Osteoblast (primary cell): ENCODE measurements at regions not wholly inside any gene's neighbourhood (a gene's known extent, or its start where the extent isn't known, plus 50 kb on each side); places are given as distances from the start of the nearest gene placed in this dataset.

Experiments
- DNase-seq: peaks from one replicate; pipeline ENCODE4 v3.0.0; 2011; ENCODE audit warnings: low spot score, mixed read lengths; ENCODE audit not compliant: insufficient read length; ENCODE audit errors: missing footprints
- H2AFZ ChIP-seq: 2 replicates; pipeline ENCODE4 v1.6.0; 2011; ENCODE audit warnings: mild to moderate bottlenecking, low read length
- H3K27ac ChIP-seq: 2 replicates; pipeline ENCODE4 v1.5.1; 2011; ENCODE audit warnings: mild to moderate bottlenecking, low read depth, low read length, moderate library complexity
- H3K27me3 ChIP-seq: 2 replicates; pipeline ENCODE4 v1.6.0; 2012; ENCODE audit warnings: mild to moderate bottlenecking, control low read depth, inconsistent platforms, low read length, moderate library complexity; ENCODE audit not compliant: insufficient read depth
- H3K36me3 ChIP-seq: 2 replicates; pipeline ENCODE4 v1.5.1; 2011; ENCODE audit warnings: mild to moderate bottlenecking, low read length, control low read depth, moderate library complexity; ENCODE audit not compliant: insufficient read depth
- H3K4me1 ChIP-seq: 2 replicates; pipeline ENCODE4 v1.5.1; 2011; ENCODE audit warnings: mild to moderate bottlenecking, low read length, control low read depth, moderate library complexity; ENCODE audit not compliant: insufficient read depth
- H3K4me2 ChIP-seq: 2 replicates; pipeline ENCODE4 v1.6.0; 2011; ENCODE audit warnings: mild to moderate bottlenecking, low read length; ENCODE audit not compliant: insufficient read depth
- H3K4me3 ChIP-seq: fragments of 200-600 bp; sonication (generic); 3 replicates; pipeline ENCODE4 v1.5.1; 2012; ENCODE audit warnings: mild to moderate bottlenecking, low read length, inconsistent platforms; ENCODE audit not compliant: insufficient read depth
- H3K79me2 ChIP-seq: 2 replicates; pipeline ENCODE4 v1.6.0; 2012; ENCODE audit warnings: mild to moderate bottlenecking, low read length, control low read depth, inconsistent platforms; ENCODE audit not compliant: insufficient read depth
- H3K9me3 ChIP-seq: 2 replicates; pipeline ENCODE4 v1.5.1; 2011; ENCODE audit warnings: low read depth, low read length, control low read depth
- H4K20me1 ChIP-seq: 2 replicates; pipeline ENCODE4 v1.6.0; 2012; ENCODE audit warnings: mild to moderate bottlenecking, low read length, control low read depth; ENCODE audit not compliant: insufficient read depth
- TF ChIP-seq, protein P1 (sequence below): IDR thresholded peaks from 2 replicates; pipeline ENCODE4 v1.5.1; 2011; ENCODE audit warnings: mild to moderate bottlenecking, low read depth, low read length, moderate library complexity; ENCODE audit errors: extremely low read depth

DNA sequence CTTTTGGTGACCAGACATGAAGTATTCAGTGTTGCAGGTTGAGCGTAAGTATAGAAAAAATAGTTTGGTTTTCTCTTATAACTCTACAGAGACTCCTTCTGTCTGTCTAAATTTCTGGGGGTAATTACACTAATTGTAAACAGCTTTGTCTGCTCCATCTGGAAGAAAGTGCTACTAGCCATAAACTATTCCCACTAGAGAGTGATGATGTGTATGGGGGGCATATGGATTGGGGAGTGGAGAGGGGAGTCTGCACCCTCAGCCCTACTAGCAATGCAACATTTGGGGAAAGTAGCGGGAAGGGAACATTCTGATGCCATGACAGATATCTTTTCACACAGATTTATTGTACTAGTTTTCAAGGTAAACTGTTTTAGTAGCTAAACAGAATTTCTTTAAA is 549.7 kb downstream of the TRIML1 start:
- Histone ChIP-seq H3K9me3 (no peaks in the 10 kb centered on the region), H3K36me3 (no peaks in the 10 kb centered on the region), H3K27ac (no peak overlapping the region), H3K4me3 (no peak overlapping the region), H3K27me3 (no peaks in the 10 kb centered on the region), H3K79me2 (no peaks in the 10 kb centered on the region), H2AFZ (no peak overlapping the region), H4K20me1 (no peaks in the 10 kb centered on the region), H3K4me2 (no peak overlapping the region), H3K4me1 (no peaks in the 10 kb centered on the region)
- no peak for DNase-seq
- TF ChIP-seq, protein P1, sequence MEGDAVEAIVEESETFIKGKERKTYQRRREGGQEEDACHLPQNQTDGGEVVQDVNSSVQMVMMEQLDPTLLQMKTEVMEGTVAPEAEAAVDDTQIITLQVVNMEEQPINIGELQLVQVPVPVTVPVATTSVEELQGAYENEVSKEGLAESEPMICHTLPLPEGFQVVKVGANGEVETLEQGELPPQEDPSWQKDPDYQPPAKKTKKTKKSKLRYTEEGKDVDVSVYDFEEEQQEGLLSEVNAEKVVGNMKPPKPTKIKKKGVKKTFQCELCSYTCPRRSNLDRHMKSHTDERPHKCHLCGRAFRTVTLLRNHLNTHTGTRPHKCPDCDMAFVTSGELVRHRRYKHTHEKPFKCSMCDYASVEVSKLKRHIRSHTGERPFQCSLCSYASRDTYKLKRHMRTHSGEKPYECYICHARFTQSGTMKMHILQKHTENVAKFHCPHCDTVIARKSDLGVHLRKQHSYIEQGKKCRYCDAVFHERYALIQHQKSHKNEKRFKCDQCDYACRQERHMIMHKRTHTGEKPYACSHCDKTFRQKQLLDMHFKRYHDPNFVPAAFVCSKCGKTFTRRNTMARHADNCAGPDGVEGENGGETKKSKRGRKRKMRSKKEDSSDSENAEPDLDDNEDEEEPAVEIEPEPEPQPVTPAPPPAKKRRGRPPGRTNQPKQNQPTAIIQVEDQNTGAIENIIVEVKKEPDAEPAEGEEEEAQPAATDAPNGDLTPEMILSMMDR, result no peak

DNA sequence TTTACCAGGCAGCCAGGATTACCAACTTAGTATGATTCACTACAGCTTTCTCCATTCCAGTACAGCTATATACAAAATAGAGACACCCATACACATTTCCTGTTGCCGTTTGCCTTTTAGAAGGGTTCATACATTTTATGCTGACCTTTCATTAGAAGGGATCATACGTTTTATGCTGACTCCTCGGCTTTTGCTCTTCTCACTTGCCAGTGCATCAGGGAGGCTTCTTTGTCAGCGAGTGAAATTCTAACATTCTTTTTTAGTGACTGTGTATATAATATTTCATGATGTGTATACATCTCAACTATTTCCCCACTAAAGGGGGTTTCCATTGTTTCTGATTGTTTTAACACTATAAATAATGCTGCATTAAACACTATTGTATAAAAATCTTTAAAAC is 552.6 kb downstream of the TRIML1 start:
- no peak for DNase-seq
- Histone ChIP-seq H3K27ac (no peak overlapping the region), H3K27me3 (no peaks in the 10 kb centered on the region), H3K79me2 (no peaks in the 10 kb centered on the region), H3K4me2 (peak overlapping the region; percentile 6), H3K9me3 (no peaks in the 10 kb centered on the region), H3K36me3 (no peaks in the 10 kb centered on the region), H2AFZ (peak overlapping the region; percentile 38), H4K20me1 (no peaks in the 10 kb centered on the region), H3K4me1 (no peaks in the 10 kb centered on the region), H3K4me3 (no peak overlapping the region)
- TF ChIP-seq, protein P1, result no peak

DNA sequence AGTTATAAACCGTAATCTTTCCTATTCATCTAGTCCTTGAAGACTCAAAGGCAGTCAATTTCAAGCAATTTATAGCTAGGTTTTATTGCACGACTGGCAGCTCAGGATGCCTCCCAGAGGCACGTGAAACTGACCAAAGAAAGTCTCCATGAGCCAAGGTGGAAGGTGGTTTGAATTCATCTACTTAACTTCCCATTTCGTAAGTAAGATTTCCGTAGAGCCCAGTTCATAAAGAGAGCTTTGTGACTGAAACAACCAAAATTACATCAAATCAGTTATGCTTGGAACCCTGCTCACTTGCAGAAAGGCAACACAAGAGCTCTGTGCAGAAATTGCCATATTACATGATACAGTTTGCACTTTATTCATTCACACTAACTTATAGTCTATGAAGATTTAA is 556.0 kb downstream of the TRIML1 start:
- TF ChIP-seq, protein P1, result no peak
- H3K4me2 ChIP-seq, result no peak overlapping the region
- H3K27me3 ChIP-seq, result no peaks in the 10 kb centered on the region
- H4K20me1 ChIP-seq, result no peaks in the 10 kb centered on the region
- H3K4me1 ChIP-seq, result no peaks in the 10 kb centered on the region
- no peaks in the 10 kb centered on the region for H3K36me3 ChIP-seq
- no peaks in the 10 kb centered on the region for H3K9me3 ChIP-seq
- H3K4me3 ChIP-seq, result no peak overlapping the region
- no peak overlapping the region for H3K27ac ChIP-seq
- no peak overlapping the region for H2AFZ ChIP-seq
- no peak for DNase-seq
- no peaks in the 10 kb centered on the region for H3K79me2 ChIP-seq

GRCh38 chr4:188697243-188697642 is 558.0 kb downstream of the TRIML1 start:
- H2AFZ ChIP-seq, result no peak overlapping the region
- H4K20me1 ChIP-seq, result no peaks in the 10 kb centered on the region
- no peaks in the 10 kb centered on the region for H3K9me3 ChIP-seq
- no peaks in the 10 kb centered on the region for H3K36me3 ChIP-seq
- no peak for DNase-seq
- TF ChIP-seq, protein P1, result no peak
- H3K27ac ChIP-seq, result no peak overlapping the region
- no peaks in the 10 kb centered on the region for H3K4me1 ChIP-seq
- no peak overlapping the region for H3K4me3 ChIP-seq
- no peaks in the 10 kb centered on the region for H3K27me3 ChIP-seq
- H3K4me2 ChIP-seq, result no peak overlapping the region
- no peaks in the 10 kb centered on the region for H3K79me2 ChIP-seq
